Endothelial cell of umbilical vein (primary cell): ENCODE measurements at regions not wholly inside any gene's neighbourhood (a gene's known extent, or its start where the extent isn't known, plus 50 kb on each side); places are given as distances from the start of the nearest gene placed in this dataset.

Source experiments
- BruUV-seq: library from RNA; stranded (reverse); fragments of 400-500 nt; replicated peaks from 2 replicates; lab custom pipeline; 2021; lab: Mats Ljungman, UMichigan
- CTCF ChIA-PET: fragments of 300-600, 350-600 bp; sonication (Branson Sonifier 250); formaldehyde crosslinking; loops from one replicate; lab custom pipeline; 2021; ENCODE audit warnings: antibody characterized with exemption, inconsistent platforms; lab: Charles Lee
- POLR2A ChIA-PET: fragments of 300-600, 350-600 bp; sonication (Branson Sonifier 250); formaldehyde crosslinking; loops from one replicate; lab custom pipeline; 2021; ENCODE audit warnings: antibody characterized with exemption, inconsistent platforms; lab: Charles Lee
- DNase-seq: peaks from one replicate; pipeline ENCODE4 v3.0.0-alpha.2; 2011; ENCODE audit warnings: low read depth, low spot score
- FAIRE-seq: peaks from 2 replicates; lab custom pipeline; 2011; peaks lifted over from hg19 to GRCh38; lab: Jason Lieb, UNC
- H2AFZ ChIP-seq: 2 replicates; pipeline ENCODE4 v1.6.0; 2012; ENCODE audit warnings: low read depth, low read length, control low read depth, inconsistent platforms
- H3K27ac ChIP-seq: 2 replicates; pipeline ENCODE4 v1.5.1; 2011; ENCODE audit warnings: low read depth, mild to moderate bottlenecking, control low read depth, low read length, moderate library complexity; ENCODE audit not compliant: insufficient read depth
- H3K27me3 ChIP-seq, 2 experiments: 2 replicates each; pipeline versions ENCODE4 v1.6.0 to v1.6.1; 2011; ENCODE audit warnings: low read length in 2 of 2, mixed read lengths in 1 of 2; ENCODE audit not compliant: control insufficient read depth in 2 of 2, insufficient read depth in 2 of 2
- H3K36me3 ChIP-seq, 2 experiments: 2 replicates in 1 of 2; 3 replicates in 1 of 2; pipeline ENCODE4 v1.5.1; 2011; ENCODE audit warnings: low read length in 2 of 2, mild to moderate bottlenecking in 1 of 2, moderate library complexity in 1 of 2; ENCODE audit not compliant: control insufficient read depth in 2 of 2, insufficient read depth in 2 of 2; ENCODE audit errors: extremely low read depth in 1 of 2
- H3K4me1 ChIP-seq: 3 replicates; pipeline ENCODE4 v1.5.1; 2011; ENCODE audit warnings: mild to moderate bottlenecking, low read length; ENCODE audit not compliant: control insufficient read depth, insufficient read depth; ENCODE audit errors: extremely low read depth
- H3K4me2 ChIP-seq: 2 replicates; pipeline ENCODE4 v1.6.1; 2011; ENCODE audit warnings: low read length, control low read depth, mixed read lengths; ENCODE audit not compliant: insufficient read depth
- H3K4me3 ChIP-seq, 3 experiments: fragments of 200-600 bp in 1 of 3; sonication (generic), shearing (Covaris generic) in 1 of 3; replicated peaks in 1 of 3; 2 replicates each; pipeline ENCODE4 v1.5.1; 2011 to 2016; ENCODE audit warnings: control low read depth in 3 of 3, low read length in 3 of 3, mild to moderate bottlenecking in 2 of 3, inconsistent platforms in 1 of 3, low read depth in 1 of 3, moderate library complexity in 1 of 3; ENCODE audit not compliant: insufficient read depth in 1 of 3
- H3K79me2 ChIP-seq: 2 replicates; pipeline ENCODE4 v1.6.0; 2012; ENCODE audit warnings: low read length, inconsistent platforms; ENCODE audit not compliant: control insufficient read depth, insufficient read depth
- H3K9ac ChIP-seq: replicated peaks from 2 replicates; pipeline ENCODE3; 2011; ENCODE audit warnings: low read length, control low read depth; ENCODE audit not compliant: insufficient read depth; ENCODE audit errors: extremely low read depth
- H3K9me1 ChIP-seq: replicated peaks from 3 replicates; pipeline ENCODE4 v1.6.0; 2011; ENCODE audit warnings: mild to moderate bottlenecking, low read length; ENCODE audit not compliant: control insufficient read depth, insufficient read depth; ENCODE audit errors: extremely low read depth
- H3K9me3 ChIP-seq: replicated peaks from 2 replicates; pipeline ENCODE4 v1.5.1; 2012; ENCODE audit warnings: low read length, inconsistent platforms; ENCODE audit not compliant: control insufficient read depth, insufficient read depth
- H4K20me1 ChIP-seq: replicated peaks from 2 replicates; pipeline ENCODE3; 2011; ENCODE audit warnings: mild to moderate bottlenecking, low read length; ENCODE audit not compliant: control insufficient read depth, insufficient read depth; ENCODE audit errors: extremely low read depth
- CTCF ChIP-seq, 2 donors: IDR thresholded peaks; 1 replicate in 1 of 2; 2 replicates in 1 of 2; pipeline ENCODE4 v1.5.1; 2011; ENCODE audit warnings: low read length in 2 of 2, mild to moderate bottlenecking in 2 of 2, moderate library complexity in 2 of 2, control low read depth in 1 of 2, inconsistent platforms in 1 of 2, low read depth in 1 of 2; ENCODE audit not compliant: insufficient read depth in 1 of 2; ENCODE audit errors: extremely low read depth in 1 of 2
- EZH2 ChIP-seq: IDR thresholded peaks from 2 replicates; pipeline ENCODE4 v1.6.1; 2012; ENCODE audit warnings: borderline replicate concordance, low read depth, mild to moderate bottlenecking, moderate library complexity, low read length, inconsistent platforms; ENCODE audit not compliant: severe bottlenecking
- FOS ChIP-seq: IDR thresholded peaks from 2 replicates; pipeline ENCODE4 v1.6.1; 2011; ENCODE audit warnings: mild to moderate bottlenecking, low read length, moderate library complexity, borderline replicate concordance; ENCODE audit not compliant: insufficient read depth
- GATA2 ChIP-seq: IDR thresholded peaks from 2 replicates; pipeline ENCODE4 v1.7.0; 2011; ENCODE audit warnings: low read depth, mild to moderate bottlenecking, moderate library complexity, mixed read lengths, low read length; ENCODE audit not compliant: insufficient read length, insufficient read depth
- JUN ChIP-seq: IDR thresholded peaks from 2 replicates; pipeline ENCODE4 v1.6.1; 2011; ENCODE audit warnings: borderline replicate concordance, low read depth; ENCODE audit not compliant: insufficient read length, insufficient read depth
- MAX ChIP-seq: IDR thresholded peaks from 2 replicates; pipeline ENCODE4 v1.6.1; 2011; ENCODE audit not compliant: insufficient read depth, insufficient read length
- MYC ChIP-seq: IDR thresholded peaks from one replicate; pipeline ENCODE4 v1.6.1; 2011; ENCODE audit warnings: mild to moderate bottlenecking, low read depth, low read length
- POLR2A ChIP-seq: IDR thresholded peaks from 2 replicates; pipeline ENCODE4 v1.6.1; 2012; ENCODE audit warnings: low read depth, mild to moderate bottlenecking, control low read depth, low read length
- POLR2AphosphoS5 ChIP-seq: IDR thresholded peaks from 2 replicates; pipeline ENCODE4 v1.6.1; 2012; ENCODE audit warnings: low read depth, mild to moderate bottlenecking, control low read depth, low read length, moderate library complexity; ENCODE audit not compliant: insufficient read depth
- dilution Hi-C: fragments of 300-500 bp; cut with MboI; formaldehyde crosslinking; loops from one replicate; pipeline ENCODE4 v1.15.0; 2019; ENCODE audit warnings: low sequenced_read_pairs; ENCODE audit not compliant: extremely low pct_ligation_motif_present
- intact Hi-C: fragments of 100-400 bp; cut with micrococcal nuclease; formaldehyde crosslinking; loops from one replicate; pipeline ENCODE4 v1.10.0; 2022

GRCh38 chr13:104466016-104466415, 1399.8 kb upstream of the SLC10A2 start:
- BruUV-seq: no TSS peak
- POLR2A ChIA-PET: no interaction called here
- no peak for FAIRE-seq

More at GRCh38 chr13:104466016-104466415, 1399.8 kb upstream of the SLC10A2 start:
- no peak overlapping the region for H3K9ac ChIP-seq
- H3K9me1 ChIP-seq: no peaks in the 10 kb centered on the region
- DNase-seq: no peak
- no peak overlapping the region for H2AFZ ChIP-seq
- intact Hi-C loops (no loop called here), dilution Hi-C loops (no loop called here)
- H3K27ac ChIP-seq: no peak overlapping the region
- H4K20me1 ChIP-seq: no peaks in the 10 kb centered on the region
- H3K4me1 ChIP-seq: no peaks in the 10 kb centered on the region
- H3K79me2 ChIP-seq: no peaks in the 10 kb centered on the region
- no peaks in the 10 kb centered on the region for H3K36me3 ChIP-seq
- H3K4me3 ChIP-seq: no peak overlapping the region
- TF ChIP-seq POLR2A: no peak
- no peak for TF ChIP-seq MAX
- TF ChIP-seq JUN: no peak
- no peak for TF ChIP-seq CTCF (IDR thresholded peaks at IDR 0.05; ENCODE audit: extremely low read depth in 1 of 2, insufficient read depth in 1 of 2, low read depth in 1 of 2, low read length in 2 of 2)
- TF ChIP-seq FOS: no peak
- no peak for TF ChIP-seq GATA2
- no peak for TF ChIP-seq EZH2
- TF ChIP-seq MYC: no peak
- no peak for TF ChIP-seq POLR2AphosphoS5
- no peaks in the 10 kb centered on the region for H3K9me3 ChIP-seq
- CTCF ChIA-PET: no interaction called here
- no peak overlapping the region for H3K4me2 ChIP-seq
- no peaks in the 10 kb centered on the region for H3K27me3 ChIP-seq
